ENCODE measurements at regions not wholly inside any gene's neighbourhood (a gene's known extent, or its start where the extent isn't known, plus 50 kb on each side); places are given as distances from the start of the nearest gene placed in this dataset.

- no peak for DNase-seq (ENCODE audit: low read depth)
- no peak for TF ChIP-seq CTCF (IDR thresholded peaks at IDR 0.05; ENCODE audit: low read length, missing control alignments)
- H3K4me3 ChIP-seq (replicated peaks; ENCODE audit: low read depth, low read length): no peak overlapping the region
Observed at GRCh38 chr2:71826826-71827523, 320.7 kb downstream of the CYP26B1 start.

- no peak for TF ChIP-seq CTCF (IDR thresholded peaks at IDR 0.05; ENCODE audit: low read length, missing control alignments)
- no peak overlapping the region for H3K4me3 ChIP-seq (replicated peaks; ENCODE audit: low read depth, low read length)
- no peak for DNase-seq (ENCODE audit: low read depth)
Observed at GRCh38 chr2:71826299-71826698, 321.4 kb downstream of the CYP26B1 start.

- H3K4me3 ChIP-seq (replicated peaks; ENCODE audit: low read depth, low read length): no peak overlapping the region
- no peak for DNase-seq (ENCODE audit: low read depth)
- no peak for TF ChIP-seq CTCF (IDR thresholded peaks at IDR 0.05; ENCODE audit: low read length, missing control alignments)
Observed at GRCh38 chr2:71824436-71824835, 323.2 kb downstream of the CYP26B1 start.

GRCh38 chr2:71823526-71823925, 324.1 kb downstream of the CYP26B1 start:
- no peak overlapping the region for H3K4me3 ChIP-seq (replicated peaks; ENCODE audit: low read depth, low read length)
- no peak for TF ChIP-seq CTCF (IDR thresholded peaks at IDR 0.05; ENCODE audit: low read length, missing control alignments)
- DNase-seq (ENCODE audit: low read depth): no peak

- no peak for TF ChIP-seq CTCF (IDR thresholded peaks at IDR 0.05; ENCODE audit: low read length, missing control alignments)
- H3K4me3 ChIP-seq (replicated peaks; ENCODE audit: low read depth, low read length): no peak overlapping the region
- no peak for DNase-seq (ENCODE audit: low read depth)
Observed at GRCh38 chr2:71822463-71822862, 325.2 kb downstream of the CYP26B1 start.

- no peak for DNase-seq (ENCODE audit: low read depth)
- TF ChIP-seq CTCF (IDR thresholded peaks at IDR 0.05; ENCODE audit: low read length, missing control alignments): no peak
- no peak overlapping the region for H3K4me3 ChIP-seq (replicated peaks; ENCODE audit: low read depth, low read length)
Observed at GRCh38 chr2:71821856-71822255, 325.8 kb downstream of the CYP26B1 start.

GRCh38 chr2:71816815-71817214, 330.8 kb downstream of the CYP26B1 start:
- DNase-seq (ENCODE audit: low read depth): no peak
- no peak overlapping the region for H3K4me3 ChIP-seq (replicated peaks; ENCODE audit: low read depth, low read length)
- TF ChIP-seq CTCF (IDR thresholded peaks at IDR 0.05; ENCODE audit: low read length, missing control alignments): no peak
